GM18517 (cell line): ENCODE measurements at regions not wholly inside any gene's neighbourhood (a gene's known extent, or its start where the extent isn't known, plus 50 kb on each side); places are given as distances from the start of the nearest gene placed in this dataset.
A peak's percentile ranks its signal among the peaks of the same experiment; 100 is the strongest.
"Not testable (repeated sequence)": the region's sequence is repeated elsewhere in the genome, so short reads cannot be mapped to it uniquely, and the experiment has no call there.

ENCODE experiments used
- ATAC-seq: cut with Tn5 transposase; IDR thresholded peaks from one replicate; pipeline ENCODE4 v1.9.1; 2021; ENCODE audit warnings: mild to moderate bottlenecking, moderate library complexity; ENCODE audit not compliant: unreplicated experiment

GRCh38 chr10:4278186-4278585 is 493.2 kb upstream of the KLF6 start:
- no peak for ATAC-seq

GRCh38 chr10:4276151-4276550 is 491.1 kb upstream of the KLF6 start:
- no peak for ATAC-seq

- not testable (repeated sequence) for ATAC-seq
These were observed 489.7 kb upstream of the KLF6 start for GRCh38 chr10:4274671-4275070.

- ATAC-seq: no peak
These were observed 486.2 kb upstream of the KLF6 start for GRCh38 chr10:4271193-4271592.

- no peak for ATAC-seq
These were observed 485.1 kb upstream of the KLF6 start for GRCh38 chr10:4270116-4270515.

- ATAC-seq: not testable (repeated sequence)
These were observed 483.5 kb upstream of the KLF6 start for GRCh38 chr10:4268490-4268889.

GRCh38 chr10:4267086-4267773 is 482.2 kb upstream of the KLF6 start:
- ATAC-seq: no peak

GRCh38 chr10:4266416-4267085 is 481.5 kb upstream of the KLF6 start:
- no peak for ATAC-seq

- no peak for ATAC-seq
These were observed 481.0 kb upstream of the KLF6 start for GRCh38 chr10:4265964-4266363.

- no peak for ATAC-seq
These were observed 479.3 kb upstream of the KLF6 start for GRCh38 chr10:4264209-4264865.

- ATAC-seq: no peak
These were observed 478.6 kb upstream of the KLF6 start for GRCh38 chr10:4263601-4263921.

GRCh38 chr10:4262870-4263600 is 478.0 kb upstream of the KLF6 start:
- no peak for ATAC-seq

GRCh38 chr10:4262449-4262848 is 477.4 kb upstream of the KLF6 start:
- ATAC-seq: no peak

- ATAC-seq: no peak
These were observed 475.6 kb upstream of the KLF6 start for GRCh38 chr10:4260483-4261124.

GRCh38 chr10:4257939-4258465 is 473.0 kb upstream of the KLF6 start:
- ATAC-seq: no peak

- ATAC-seq: no peak
These were observed 472.0 kb upstream of the KLF6 start for GRCh38 chr10:4256971-4257370.

GRCh38 chr10:4255751-4256150 is 470.7 kb upstream of the KLF6 start:
- no peak for ATAC-seq

- no peak for ATAC-seq
These were observed 469.3 kb upstream of the KLF6 start for GRCh38 chr10:4254101-4254994.

- no peak for ATAC-seq
These were observed 467.7 kb upstream of the KLF6 start for GRCh38 chr10:4252701-4253100.

- peak; percentile 97 for ATAC-seq
These were observed 465.5 kb upstream of the KLF6 start for GRCh38 chr10:4250587-4250887.
